HepG2 (cell line): ENCODE measurements at regions not wholly inside any gene's neighbourhood (a gene's known extent, or its start where the extent isn't known, plus 50 kb on each side); places are given as distances from the start of the nearest gene placed in this dataset.

ENCODE experiments used
- ATAC-seq: fragments of 200-7000 bp; cut with Tn5 transposase; 3 replicates; pipeline ENCODE4 v1.9.1; 2020; ENCODE audit warnings: mild to moderate bottlenecking, moderate library complexity
- BruUV-seq: library from RNA; stranded (reverse); fragments of 400-500 nt; replicated peaks from 2 replicates; lab custom pipeline; 2021; lab: Mats Ljungman, UMichigan
- CTCF ChIA-PET: fragments of 300-600 bp; formaldehyde crosslinking; extraction: SDS; loops from one replicate; lab custom pipeline; 2021; ENCODE audit warnings: low total read pairs, inconsistent platforms, low intra/inter-chr PET ratio; lab: Yijun Ruan, JAX
- POLR2A ChIA-PET: fragments of 350-600 bp; sonication (Branson Sonifier 250); formaldehyde crosslinking; loops from one replicate; lab custom pipeline; 2020; ENCODE audit warnings: antibody characterized with exemption, inconsistent platforms; lab: Yijun Ruan, JAX
- DNase-seq: peaks from one replicate; pipeline ENCODE4 v3.0.0-alpha.2; 2015; ENCODE audit warnings: low spot score
- FAIRE-seq: peaks from 3 replicates; lab custom pipeline; 2011; peaks lifted over from hg19 to GRCh38; lab: Jason Lieb, UNC
- H2AFZ ChIP-seq: one replicate; pipeline ENCODE4 v1.6.1; 2011; ENCODE audit warnings: low read length, inconsistent platforms
- H3K27ac ChIP-seq: fragments of 300-600 bp; 3 replicates; pipeline ENCODE4 v1.8.0; 2011; ENCODE audit warnings: mixed run types, mild to moderate bottlenecking, mixed read lengths, low read length, inconsistent platforms; ENCODE audit not compliant: insufficient read depth; ENCODE audit errors: extremely low read length
- H3K27me3 ChIP-seq, 2 experiments: fragments of 200-600 bp in 1 of 2; 2 replicates in 1 of 2; 3 replicates in 1 of 2; pipeline versions ENCODE4 v1.6.0 to v1.8.0; 2011; ENCODE audit warnings: low read length in 2 of 2, mild to moderate bottlenecking in 2 of 2, moderate library complexity in 2 of 2, inconsistent platforms in 1 of 2; ENCODE audit not compliant: insufficient read depth in 2 of 2, control insufficient read depth in 1 of 2
- H3K36me3 ChIP-seq, 2 experiments: fragments of 200-600 bp in 1 of 2; replicated peaks in 1 of 2; 2 replicates in 1 of 2; 3 replicates in 1 of 2; pipeline versions ENCODE4 v1.5.1 to v1.8.0; 2011; ENCODE audit warnings: low read length in 2 of 2, inconsistent platforms in 1 of 2; ENCODE audit not compliant: insufficient read depth in 2 of 2, control insufficient read depth in 1 of 2
- H3K4me1 ChIP-seq: 2 replicates; pipeline ENCODE4 v1.5.1; 2012; ENCODE audit warnings: low read length, inconsistent platforms; ENCODE audit not compliant: insufficient read depth
- H3K4me2 ChIP-seq: 2 replicates; pipeline ENCODE4 v1.6.0; 2011; ENCODE audit warnings: low read depth, low read length, inconsistent platforms
- H3K4me3 ChIP-seq, 3 experiments: fragments of 200-600 bp in 1 of 3; sonication (generic), shearing (Covaris generic) in 1 of 3; replicated peaks in 1 of 3; 2 replicates each; pipeline ENCODE4 v1.5.1; 2011 to 2016; ENCODE audit warnings: low read length in 3 of 3, inconsistent platforms in 2 of 3, low read depth in 2 of 3, mild to moderate bottlenecking in 2 of 3, control low read depth in 1 of 3, mixed read lengths in 1 of 3; ENCODE audit not compliant: insufficient read depth in 1 of 3
- H3K79me2 ChIP-seq: one replicate; pipeline ENCODE4 v1.6.1; 2011; ENCODE audit warnings: low read length, inconsistent platforms; ENCODE audit not compliant: insufficient read depth
- H3K9ac ChIP-seq: 2 replicates; pipeline ENCODE4 v1.6.0; 2011; ENCODE audit warnings: mild to moderate bottlenecking, low read depth, low read length, inconsistent platforms; ENCODE audit not compliant: insufficient read depth
- H3K9me3 ChIP-seq: 2 replicates; pipeline ENCODE4 v1.5.1; 2012; ENCODE audit warnings: mild to moderate bottlenecking, low read length
- H4K20me1 ChIP-seq: 2 replicates; pipeline ENCODE4 v1.6.0; 2011; ENCODE audit warnings: inconsistent platforms, mild to moderate bottlenecking, low read length, moderate library complexity; ENCODE audit not compliant: insufficient read depth
- MIER2 ChIP-seq: IDR thresholded peaks from 2 replicates; pipeline ENCODE4 v1.6.1; 2016; ENCODE audit warnings: missing biosample characterization, missing genetic modification reagents
- PAXIP1 ChIP-seq: sonication (generic); formaldehyde crosslinking; conservative IDR thresholded peaks from 2 replicates; pipeline ENCODE4 v1.4.0; 2020; ENCODE audit warnings: mild to moderate bottlenecking, missing genetic modification reagents, moderate library complexity
- RBM39 ChIP-seq: fragments of 200-400 bp; formaldehyde crosslinking; IDR thresholded peaks from one replicate; pipeline ENCODE4 v1.6.1; 2018; ENCODE audit warnings: antibody characterized with exemption, mild to moderate bottlenecking, low read depth, low read length; ENCODE audit not compliant: poor library complexity, severe bottlenecking
- ZNF207 ChIP-seq: fragments of 450-650 bp; IDR thresholded peaks from 2 replicates; pipeline ENCODE4 v1.6.1; 2016; ENCODE audit warnings: antibody characterized with exemption, borderline replicate concordance
- ZNF33A ChIP-seq: sonication (generic); formaldehyde crosslinking; IDR thresholded peaks from 2 replicates; pipeline ENCODE4 v1.5.1; 2020; ENCODE audit warnings: missing genetic modification reagents, mild to moderate bottlenecking, moderate library complexity, borderline replicate concordance
- ZSCAN31 ChIP-seq: sonication (generic); formaldehyde crosslinking; IDR thresholded peaks from 2 replicates; pipeline ENCODE4 v1.5.0; 2020; ENCODE audit warnings: low read depth, mild to moderate bottlenecking, missing genetic modification reagents
- WGBS: methylation state at CpG from one replicate; pipeline ENCODE4 v1.1.6; 2017; ENCODE audit warnings: low lambda C conversion rate; 5-methylcytosine and 5-hydroxymethylcytosine counted together
- in situ Hi-C: cut with HindIII; loops from 2 replicates; pipeline ENCODE4 v1.10.0; 2017; ENCODE audit warnings: low pct_unique_long_range_greater_than_20kb; ENCODE audit not compliant: extremely low pct_ligation_motif_present
- intact Hi-C: fragments of 100-400 bp; cut with micrococcal nuclease; formaldehyde crosslinking; loops from one replicate; pipeline ENCODE4 v1.10.0; 2022; ENCODE audit not compliant: unreplicated experiment

- H3K9me3 ChIP-seq: no peaks in the 10 kb centered on the region
- FAIRE-seq (no peak), DNase-seq (no peak)
- POLR2A ChIA-PET: no interaction called here
- no peak overlapping the region for H3K4me3 ChIP-seq
- peaks cover 18% of the 10 kb centered on the region for H3K4me1 ChIP-seq
- no TSS peak for BruUV-seq
- no peaks in the 10 kb centered on the region for H3K36me3 ChIP-seq
- H3K4me2 ChIP-seq: peak overlapping the region; percentile 2; the same call in 1 of the 2 replicates
- in situ Hi-C loops (loop anchor here (5.0 kb wide), 1 partner anchor 1079 kb away; no protein-coding TSS in a partner anchor), intact Hi-C loops (no loop called here)
- no peak overlapping the region for H3K27ac ChIP-seq
- H3K9ac ChIP-seq: no peak overlapping the region
- 20% methylated on average over 7 of the region's 7 CpGs for WGBS
- H4K20me1 ChIP-seq: no peaks in the 10 kb centered on the region
- no peaks in the 10 kb centered on the region for H3K79me2 ChIP-seq
- TF ChIP-seq ZNF33A (no peak), ZSCAN31 (CRISPR knock-in tag) (no peak), ZNF207 (no peak), MIER2 (CRISPR knock-in tag) (no peak)
- TF ChIP-seq, all 625 proteins: peak for 0
- CTCF ChIA-PET: no interaction called here
- Histone ChIP-seq H2AFZ (no peak overlapping the region), H3K27me3 (peaks cover 0 to 20% of the 10 kb centered on the region in 2 experiments; a peak in 2 of 5 replicates)
- peak; percentile 79 for ATAC-seq
Measured at GRCh38 chr6:3958255-3958654, 109.1 kb downstream of the FAM50B start.

GRCh38 chr6:3959385-3959784 is 110.2 kb downstream of the FAM50B start:
- CTCF ChIA-PET: no interaction called here
- H3K27me3 ChIP-seq: peaks cover 0 to 27% of the 10 kb centered on the region in 2 experiments; a peak in 3 of 5 replicates

More at GRCh38 chr6:3959385-3959784, 110.2 kb downstream of the FAM50B start:
- 81% methylated on average over 8 of the region's 8 CpGs for WGBS
- FAIRE-seq (no peak), DNase-seq (no peak), ATAC-seq (no peak)
- no peak overlapping the region for H3K4me3 ChIP-seq
- H3K9me3 ChIP-seq: no peaks in the 10 kb centered on the region
- POLR2A ChIA-PET: no interaction called here
- no peaks in the 10 kb centered on the region for H4K20me1 ChIP-seq
- H2AFZ ChIP-seq: no peak overlapping the region
- in situ Hi-C loops: loop anchor here (5.0 kb wide), 1 partner anchor 1078 kb away; no protein-coding TSS in a partner anchor
- no peaks in the 10 kb centered on the region for H3K79me2 ChIP-seq
- no TSS peak for BruUV-seq
- H3K36me3 ChIP-seq: no peaks in the 10 kb centered on the region
- H3K27ac ChIP-seq: no peak overlapping the region
- peaks cover 22% of the 10 kb centered on the region for H3K4me1 ChIP-seq
- TF ChIP-seq RBM39 (no peak), PAXIP1 (CRISPR knock-in tag) (no peak)
- H3K9ac ChIP-seq: no peak overlapping the region
- H3K4me2 ChIP-seq: no peak overlapping the region
- intact Hi-C loops: no loop called here
